Mammary epithelial cell (primary cell): ENCODE measurements at regions not wholly inside any gene's neighbourhood (a gene's known extent, or its start where the extent isn't known, plus 50 kb on each side); places are given as distances from the start of the nearest gene placed in this dataset.

Experiments
- CTCF ChIP-seq, 2 donors: IDR thresholded peaks in 1 of 2; conservative IDR thresholded peaks in 1 of 2; 2 replicates each; pipeline ENCODE4 v1.5.1; 2011 to 2012; ENCODE audit warnings: inconsistent platforms in 2 of 2, low read length in 2 of 2, mild to moderate bottlenecking in 2 of 2, control low read depth in 1 of 2, low read depth in 1 of 2; ENCODE audit not compliant: insufficient read depth in 1 of 2; ENCODE audit errors: extremely low read depth in 1 of 2
- EZH2 ChIP-seq: IDR thresholded peaks from 2 replicates; pipeline ENCODE4 v1.6.1; 2012; ENCODE audit warnings: low read length, inconsistent platforms, borderline replicate concordance

- TF ChIP-seq CTCF (conservative IDR thresholded peaks at IDR 0.05 in 1 of 2, IDR thresholded peaks at IDR 0.05 in 1 of 2; ENCODE audit: extremely low read depth in 1 of 2, insufficient read depth in 1 of 2, low read depth in 1 of 2, low read length in 2 of 2) (no peak), EZH2 (no peak)
Observed at GRCh38 chr10:4213441-4213840, 428.4 kb upstream of the KLF6 start.
